Neural cell (in vitro differentiated cells): ENCODE measurements at regions not wholly inside any gene's neighbourhood (a gene's known extent, or its start where the extent isn't known, plus 50 kb on each side); places are given as distances from the start of the nearest gene placed in this dataset.

ENCODE experiments used
- small RNA-seq, 3 experiments: library from RNA; depleted of rRNA; stranded (forward); fragments of <200 nt; gene quantifications; one replicate each; pipeline ENCODE3, GENCODE V24; 2012

Small RNAs in the stretch of these regions (small RNA-seq; reads per million reads assigned to genes)
- 0 to 1.2 (median 0) reads per million in 3 experiments for gene RF00019
